Lower leg skin (tissue), 4 donors: ENCODE measurements at regions not wholly inside any gene's neighbourhood (a gene's known extent, or its start where the extent isn't known, plus 50 kb on each side); places are given as distances from the start of the nearest gene placed in this dataset.
"Not testable (repeated sequence)": the region's sequence is repeated elsewhere in the genome, so short reads cannot be mapped to it uniquely, and the experiment has no call there.

Experiments used
- DNase-seq, 2 donors: peaks; one replicate each; pipeline ENCODE4 v3.0.0-alpha.2; 2019; ENCODE audit warnings: low spot score in 2 of 2
- H3K4me3 ChIP-seq: fragments of 200-600 bp; sonication (generic); 2 replicates; pipeline ENCODE4 v1.5.1; 2017; ENCODE audit warnings: mild to moderate bottlenecking, low read depth; ENCODE audit not compliant: poor library complexity, severe bottlenecking
- CTCF ChIP-seq, 3 donors: fragments of 450-650 bp; IDR thresholded peaks; one replicate each; pipeline ENCODE4 v1.5.1; 2016; ENCODE audit warnings: antibody characterized with exemption in 3 of 3, mild to moderate bottlenecking in 3 of 3, moderate library complexity in 2 of 3
- POLR2A ChIP-seq, 2 donors: fragments of 450-650 bp; IDR thresholded peaks; one replicate each; pipeline ENCODE4 v1.6.1; 2016 to 2017; ENCODE audit warnings: antibody characterized with exemption in 2 of 2, mild to moderate bottlenecking in 1 of 2, moderate library complexity in 1 of 2
- WGBS, 2 donors: methylation state at CpG; one replicate each; pipeline ENCODE4 v1.1.5; 2018; 5-methylcytosine and 5-hydroxymethylcytosine counted together
- intact Hi-C: fragments of 100-400 bp; cut with DNase I; formaldehyde crosslinking; loops from one replicate; pipeline ENCODE4 v1.15.0; 2023; ENCODE audit warnings: low total_unique reads

GRCh38 chr2:84175970-84176369, 283.1 kb downstream of the SUCLG1 start:
- no peak overlapping the region for H3K4me3 ChIP-seq
- 91 to 92% methylated on average over 3 of the region's 3 CpGs for WGBS, 2 donors
- TF ChIP-seq CTCF (IDR thresholded peaks at IDR 0.05), result no peak
- no peak for TF ChIP-seq POLR2A (IDR thresholded peaks at IDR 0.05)
- DNase-seq, result no peak
- intact Hi-C loops, result no loop called here

- intact Hi-C loops, result no loop called here
- WGBS, 2 donors, result 40 to 85% methylated on average over 1 of the region's 1 CpG
Observed at GRCh38 chr2:84175340-84175739, 283.7 kb downstream of the SUCLG1 start.

GRCh38 chr2:84173041-84173440, 286.0 kb downstream of the SUCLG1 start:
- H3K4me3 ChIP-seq, result no peak overlapping the region
- intact Hi-C loops, result no loop called here
- no peak for DNase-seq
- 88 to 90% methylated on average over 1 of the region's 1 CpG for WGBS, 2 donors
- TF ChIP-seq POLR2A (IDR thresholded peaks at IDR 0.05) (no peak), CTCF (IDR thresholded peaks at IDR 0.05) (no peak)

More at GRCh38 chr2:84175340-84175739, 283.7 kb downstream of the SUCLG1 start:
- no peak overlapping the region for H3K4me3 ChIP-seq
- no peak for TF ChIP-seq POLR2A (IDR thresholded peaks at IDR 0.05)
- TF ChIP-seq CTCF (IDR thresholded peaks at IDR 0.05), result no peak
- no peak for DNase-seq

- DNase-seq, result no peak
- TF ChIP-seq CTCF (IDR thresholded peaks at IDR 0.05) (no peak), POLR2A (IDR thresholded peaks at IDR 0.05) (no peak)
- H3K4me3 ChIP-seq, result no peak overlapping the region
- intact Hi-C loops, result no loop called here
- 63 to 71% methylated on average over 1 of the region's 1 CpG for WGBS, 2 donors
Observed at GRCh38 chr2:84170979-84171378, 288.1 kb downstream of the SUCLG1 start.

GRCh38 chr2:84169871-84170270, 289.2 kb downstream of the SUCLG1 start:
- no peak overlapping the region for H3K4me3 ChIP-seq
- no peak for DNase-seq
- TF ChIP-seq POLR2A (IDR thresholded peaks at IDR 0.05) (no peak), CTCF (IDR thresholded peaks at IDR 0.05) (no peak)
- 82 to 93% methylated on average over 2 of the region's 2 CpGs for WGBS, 2 donors
- intact Hi-C loops, result no loop called here

GRCh38 chr2:84168552-84168951, 290.5 kb downstream of the SUCLG1 start:
- H3K4me3 ChIP-seq, intact Hi-C loops, DNase-seq: not testable (repeated sequence)
- WGBS, 2 donors, result 71 to 91% methylated on average over 1 of the region's 1 CpG
